ENCODE measurements at regions not wholly inside any gene's neighbourhood (a gene's known extent, or its start where the extent isn't known, plus 50 kb on each side); places are given as distances from the start of the nearest gene placed in this dataset.

DNA sequence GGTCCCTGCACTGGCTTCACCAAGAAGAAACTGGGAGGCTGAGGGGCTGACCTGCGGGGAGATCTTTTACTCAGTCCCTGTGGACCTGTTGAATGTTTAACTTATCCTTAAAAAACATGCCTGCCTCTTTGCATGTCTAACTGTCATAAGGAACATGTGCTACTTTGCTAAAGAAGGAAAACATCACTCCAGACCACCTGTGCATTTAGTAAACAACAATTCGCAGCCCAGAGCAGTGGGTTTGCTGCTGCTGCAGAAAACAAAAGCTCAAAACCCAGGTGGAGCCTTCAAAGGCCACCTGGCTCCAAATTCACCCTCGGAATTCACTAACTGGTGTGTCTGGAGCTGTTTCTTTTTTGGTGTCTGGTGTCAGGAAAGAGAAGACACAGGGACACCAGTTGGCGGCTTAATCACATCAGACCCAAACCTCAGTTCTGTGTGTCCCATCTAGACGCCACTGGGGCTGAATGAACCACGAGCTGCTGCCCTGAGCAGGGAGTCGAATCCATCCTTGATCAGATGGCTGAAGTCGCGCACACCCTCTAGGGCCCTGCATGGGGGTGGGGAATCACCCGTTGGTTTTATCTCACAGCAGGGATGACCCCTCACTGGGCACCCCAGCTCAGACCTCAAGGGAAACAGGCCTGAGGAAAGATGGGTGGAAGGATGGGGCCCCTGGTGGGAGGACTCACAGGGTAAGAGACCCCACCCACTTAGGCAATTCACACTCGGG lies 344.3 kb downstream of the PREX1 start:
- TF ChIP-seq, protein P1, sequence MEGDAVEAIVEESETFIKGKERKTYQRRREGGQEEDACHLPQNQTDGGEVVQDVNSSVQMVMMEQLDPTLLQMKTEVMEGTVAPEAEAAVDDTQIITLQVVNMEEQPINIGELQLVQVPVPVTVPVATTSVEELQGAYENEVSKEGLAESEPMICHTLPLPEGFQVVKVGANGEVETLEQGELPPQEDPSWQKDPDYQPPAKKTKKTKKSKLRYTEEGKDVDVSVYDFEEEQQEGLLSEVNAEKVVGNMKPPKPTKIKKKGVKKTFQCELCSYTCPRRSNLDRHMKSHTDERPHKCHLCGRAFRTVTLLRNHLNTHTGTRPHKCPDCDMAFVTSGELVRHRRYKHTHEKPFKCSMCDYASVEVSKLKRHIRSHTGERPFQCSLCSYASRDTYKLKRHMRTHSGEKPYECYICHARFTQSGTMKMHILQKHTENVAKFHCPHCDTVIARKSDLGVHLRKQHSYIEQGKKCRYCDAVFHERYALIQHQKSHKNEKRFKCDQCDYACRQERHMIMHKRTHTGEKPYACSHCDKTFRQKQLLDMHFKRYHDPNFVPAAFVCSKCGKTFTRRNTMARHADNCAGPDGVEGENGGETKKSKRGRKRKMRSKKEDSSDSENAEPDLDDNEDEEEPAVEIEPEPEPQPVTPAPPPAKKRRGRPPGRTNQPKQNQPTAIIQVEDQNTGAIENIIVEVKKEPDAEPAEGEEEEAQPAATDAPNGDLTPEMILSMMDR (IDR thresholded peaks at IDR 0.05; ENCODE audit: low read depth, low read length, poor library complexity, severe bottlenecking): no peak
- TF ChIP-seq EZH2phosphoT487 (IDR thresholded peaks at IDR 0.05; ENCODE audit: borderline replicate concordance, low read length): no peak
